NCI-H128 (cell line): ENCODE measurements at regions not wholly inside any gene's neighbourhood (a gene's known extent, or its start where the extent isn't known, plus 50 kb on each side); places are given as distances from the start of the nearest gene placed in this dataset.

Source experiments
- DNase-seq: peaks from one replicate; lab custom pipeline; 2025; ENCODE audit not compliant: unreplicated experiment; lab: John Stamatoyannopoulos, UW

DNA sequence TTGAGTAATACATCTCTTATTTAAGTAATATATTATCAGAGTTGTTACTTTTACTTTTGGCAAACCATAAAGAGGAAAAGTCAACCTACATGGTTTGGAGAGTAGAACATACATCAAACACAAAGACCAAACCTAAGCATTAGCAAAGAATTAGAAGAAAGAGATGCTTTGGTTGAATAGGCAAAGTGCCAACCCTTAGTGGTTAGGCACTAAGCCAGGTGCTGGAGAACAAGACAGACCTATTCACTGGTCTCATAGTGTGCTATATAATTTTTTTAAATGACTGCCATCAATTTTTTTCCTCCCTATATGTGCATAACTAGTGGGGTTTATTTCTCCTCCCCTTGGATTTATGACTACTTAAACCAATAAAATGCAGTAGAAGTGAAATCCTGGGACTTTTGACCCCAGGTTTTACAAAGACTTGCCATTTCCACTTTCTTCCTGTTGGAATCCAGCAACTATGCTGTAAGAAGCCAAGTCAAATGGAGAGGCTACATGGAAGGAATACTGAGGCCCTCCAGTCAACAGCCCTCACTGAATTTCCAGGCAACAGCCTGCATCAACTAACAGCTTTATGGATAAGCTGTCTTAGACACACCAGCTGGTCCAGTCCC lies 69.8 kb upstream of the HAO2 start:
- peak; percentile 41 for DNase-seq

DNA sequence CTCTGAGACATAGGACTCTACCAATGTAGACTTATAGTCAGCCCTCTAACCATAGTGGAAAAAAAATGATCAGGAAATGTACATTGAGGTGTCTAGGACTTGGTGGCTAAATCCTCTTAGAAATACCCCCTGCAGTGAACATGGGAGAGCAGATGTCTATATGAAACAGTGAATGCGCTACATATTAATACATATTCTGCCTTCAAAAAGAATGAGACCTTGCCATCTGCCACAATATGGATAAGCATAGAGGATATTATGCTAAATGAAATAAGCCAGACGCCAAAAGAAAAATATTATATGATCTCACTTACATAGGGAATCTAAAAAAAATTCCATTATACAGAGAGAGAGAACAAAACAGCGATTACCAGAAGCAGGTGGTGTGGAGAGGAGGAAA lies 66.6 kb upstream of the HAO2 start:
- DNase-seq: no peak

DNA sequence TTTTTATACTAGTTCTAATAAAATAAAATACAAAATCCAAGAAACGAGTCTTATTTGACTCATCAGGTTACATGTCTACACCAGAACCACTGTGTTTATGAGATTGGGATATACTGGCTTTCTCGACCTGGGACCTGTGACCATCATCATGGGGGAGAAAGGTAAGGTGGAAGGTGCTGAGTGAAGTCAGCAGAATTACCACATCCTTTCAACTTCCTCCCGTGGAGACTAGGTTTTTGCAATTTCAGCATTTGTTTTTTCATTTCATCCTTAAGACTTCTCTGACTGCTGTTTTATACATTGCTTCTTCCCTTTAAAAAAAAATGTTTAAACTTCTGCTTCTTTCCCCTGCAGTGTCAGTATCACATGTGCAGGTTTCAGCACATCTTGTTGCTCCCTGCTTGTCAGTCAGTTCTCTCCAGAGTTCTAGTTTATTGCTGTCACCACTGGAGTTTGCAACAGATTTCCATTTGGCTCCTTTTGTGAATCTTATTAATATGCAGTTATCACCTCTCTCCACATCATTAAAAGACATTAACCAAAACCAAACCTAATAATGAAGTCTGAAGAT lies 60.4 kb upstream of the HAO2 start:
- DNase-seq: no peak

DNA sequence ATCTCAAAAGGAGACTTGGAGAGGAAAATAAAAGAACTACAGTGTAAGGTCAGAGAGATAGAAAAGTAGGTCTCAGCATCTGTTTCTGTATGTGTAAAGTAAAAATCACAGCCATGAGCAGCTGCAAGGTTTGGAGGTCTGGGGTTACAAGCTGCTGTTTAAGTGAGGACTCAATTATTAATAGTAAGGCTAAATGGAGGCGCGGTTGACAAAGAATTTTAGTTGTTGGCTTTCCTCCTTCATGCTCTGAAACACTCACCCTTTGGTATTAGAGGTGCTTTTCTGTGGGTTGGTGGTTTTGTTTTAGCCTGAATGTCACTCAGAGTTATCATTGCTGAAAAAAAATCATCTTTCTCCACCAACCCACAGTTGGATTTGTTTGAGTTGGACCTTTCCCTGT lies 59.8 kb upstream of the HAO2 start:
- DNase-seq: no peak

DNA sequence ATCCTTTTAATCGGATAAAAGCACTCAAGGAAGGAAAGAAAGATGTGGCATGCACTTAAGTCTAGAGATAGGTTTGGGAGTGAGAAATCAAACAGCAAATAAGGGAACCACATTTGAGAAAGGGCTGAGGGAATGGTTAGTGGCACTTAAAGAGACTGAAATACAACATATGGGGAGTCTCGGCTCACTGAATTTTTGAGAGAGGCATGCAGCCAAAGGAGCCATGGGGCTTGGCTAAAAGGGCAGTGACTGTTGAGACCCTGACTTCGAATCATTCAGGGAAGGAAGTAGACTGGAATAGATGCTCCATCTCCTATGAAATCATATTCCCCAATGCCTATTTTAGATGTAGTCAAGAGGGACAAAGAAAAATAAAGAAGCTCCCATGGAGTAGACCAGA lies 58.3 kb upstream of the HAO2 start:
- no peak for DNase-seq

DNA sequence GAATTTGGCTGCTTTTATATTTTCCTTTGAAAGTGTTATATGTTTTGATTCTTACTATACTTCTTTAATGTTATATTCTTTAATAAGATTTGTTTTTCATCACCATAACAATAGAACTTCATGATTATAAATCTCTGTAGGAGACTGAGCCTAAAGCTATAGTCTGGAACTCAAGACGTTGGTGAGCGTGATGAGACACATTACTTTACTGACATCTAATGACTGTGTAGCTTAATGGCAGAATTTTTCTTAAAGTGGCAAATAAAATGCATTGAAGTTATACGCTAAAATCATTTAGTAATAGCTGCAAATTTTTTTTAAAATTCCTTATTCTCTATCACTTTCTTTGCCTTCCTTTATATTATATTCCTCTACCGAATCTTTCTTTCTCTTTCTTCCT lies 56.1 kb upstream of the HAO2 start:
- DNase-seq: no peak

DNA sequence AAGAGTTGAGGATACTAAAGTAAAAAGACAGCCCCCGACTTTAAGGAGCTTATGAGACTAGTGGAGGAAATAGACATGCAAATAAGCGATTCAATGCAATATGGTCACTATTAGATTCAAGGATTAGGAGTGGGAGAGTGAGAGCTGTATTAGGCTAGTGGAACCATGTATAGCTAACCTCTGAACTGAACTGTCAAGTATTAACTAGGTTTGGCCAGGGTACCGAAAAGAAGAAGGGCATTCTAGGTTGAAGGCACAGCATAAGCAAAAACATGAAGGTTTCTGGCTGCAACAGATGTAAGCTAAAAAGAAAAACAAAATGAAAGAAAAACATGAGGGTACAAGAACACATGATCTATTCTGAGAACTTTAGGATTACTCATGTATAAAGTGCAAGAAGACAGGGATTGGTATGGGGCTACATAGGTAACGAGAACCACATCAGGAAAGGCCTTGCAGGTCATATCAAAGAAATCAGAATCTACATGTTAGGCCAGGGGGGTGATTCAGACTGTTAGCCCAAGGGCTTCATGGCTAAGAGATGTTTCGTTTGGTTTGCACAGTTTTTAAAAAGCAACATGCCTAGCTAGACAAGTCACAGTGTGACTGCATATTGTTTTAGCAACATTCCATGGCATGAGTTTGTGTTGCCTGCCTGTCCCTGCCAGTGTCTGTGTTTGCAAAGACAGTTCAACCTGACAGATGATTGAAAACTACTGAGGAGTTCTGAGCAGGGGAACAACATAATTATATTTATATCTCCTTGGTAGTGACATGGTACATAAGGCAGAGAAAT lies 54.4 kb upstream of the HAO2 start:
- no peak for DNase-seq

DNA sequence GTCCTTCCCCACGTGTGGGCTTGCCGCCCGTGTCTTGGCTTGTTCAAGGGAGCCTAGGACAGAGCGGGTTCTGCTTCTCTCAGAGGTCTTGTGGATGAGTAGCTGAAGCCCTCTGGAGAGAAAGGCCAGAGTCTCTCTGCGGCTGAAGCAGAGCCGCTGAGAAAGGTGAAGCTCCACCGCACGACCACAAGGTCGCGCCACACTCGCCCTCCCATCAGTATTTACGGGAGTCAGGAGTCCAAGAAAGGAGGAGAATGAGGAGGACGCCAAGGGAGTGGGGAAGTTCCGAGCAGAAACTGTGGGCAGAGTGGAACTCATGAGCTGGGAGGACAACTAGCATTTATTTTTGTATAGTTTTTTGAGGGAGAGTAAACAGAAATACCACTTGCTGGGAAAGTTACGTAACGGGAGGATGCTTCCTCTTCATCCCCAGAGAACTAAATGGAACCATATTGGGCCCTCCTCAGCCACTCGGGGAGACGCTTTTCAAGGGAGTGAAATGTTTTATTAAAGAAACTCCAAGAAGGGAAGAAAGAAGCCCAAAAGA lies 51.6 kb upstream of the HAO2 start:
- DNase-seq: no peak

DNA sequence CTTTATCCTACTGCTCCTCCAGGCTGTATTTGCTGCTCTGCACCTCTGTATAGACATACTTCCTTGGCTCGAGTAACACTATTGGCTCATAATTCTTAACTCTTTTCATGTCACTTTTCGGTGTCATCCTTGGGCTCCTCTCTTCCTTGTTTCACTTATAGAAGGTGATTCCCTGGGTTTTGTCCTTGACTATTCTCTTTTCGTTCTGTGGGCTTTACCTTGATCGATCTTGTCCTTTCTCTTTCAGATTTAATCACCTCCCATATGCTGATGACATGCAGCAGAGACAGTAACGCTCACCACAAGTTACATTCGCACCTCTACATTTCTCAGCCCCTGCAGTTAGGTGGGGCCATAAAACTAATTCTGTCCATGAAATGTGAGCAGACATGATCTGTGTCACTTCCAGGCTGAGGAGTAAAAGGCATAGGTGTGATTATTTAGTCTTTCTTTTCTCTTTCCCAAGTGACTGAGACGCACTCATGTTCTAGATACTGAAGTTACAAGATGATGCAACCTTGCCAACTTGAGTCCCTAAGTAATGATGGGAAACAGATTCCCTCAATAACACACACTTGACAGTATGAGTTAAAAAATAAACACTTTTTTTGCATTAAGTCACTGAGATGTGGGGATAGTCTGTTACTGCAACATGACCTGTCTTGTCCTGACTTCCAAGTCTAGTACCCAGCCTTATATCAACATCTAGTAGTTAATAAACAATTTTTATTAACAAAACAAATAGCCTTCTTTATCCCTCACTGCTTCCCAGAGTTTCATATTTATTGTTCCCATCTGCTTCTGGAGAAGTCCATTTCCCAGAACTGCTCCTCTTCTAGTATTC lies 49.9 kb upstream of the HAO2 start:
- no peak for DNase-seq
